SK-N-SH (cell line): ENCODE measurements at regions not wholly inside any gene's neighbourhood (a gene's known extent, or its start where the extent isn't known, plus 50 kb on each side); places are given as distances from the start of the nearest gene placed in this dataset.

Source experiments
- CTCF ChIA-PET: fragments of 300-600, 350-600 bp; formaldehyde crosslinking; extraction: SDS; loops from one replicate; lab custom pipeline; 2021; lab: Yijun Ruan, JAX
- POLR2A ChIA-PET: fragments of 350-600 bp; sonication (Branson Sonifier 250); formaldehyde crosslinking; extraction: SDS; loops from one replicate; lab custom pipeline; 2020; ENCODE audit warnings: antibody characterized with exemption, inconsistent platforms; lab: Yijun Ruan, JAX
- DNase-seq: peaks from one replicate; pipeline ENCODE4 v3.0.0; 2012
- H2AFZ ChIP-seq: fragments of 200-600 bp; sonication (generic); 2 replicates; pipeline ENCODE4 v1.8.1; 2016; ENCODE audit warnings: antibody characterized with exemption, mild to moderate bottlenecking, low read depth
- H3F3A ChIP-seq: fragments of 200-600 bp; sonication (generic); replicated peaks from 2 replicates; pipeline ENCODE3; 2016; ENCODE audit warnings: antibody characterized with exemption, mild to moderate bottlenecking; ENCODE audit not compliant: insufficient read depth
- H3K27ac ChIP-seq, 2 experiments: fragments of 200-500 bp in 1 of 2; fragments of 200-600 bp in 1 of 2; sonication (Bioruptor generic) in 1 of 2; sonication (generic), shearing (Covaris generic) in 1 of 2; 2 replicates each; pipeline versions ENCODE4 v1.5.1 to v1.6.1; 2014 to 2016; ENCODE audit warnings: low read depth in 2 of 2, inconsistent platforms in 1 of 2, low read length in 1 of 2, mild to moderate bottlenecking in 1 of 2, mixed read lengths in 1 of 2
- H3K27me3 ChIP-seq: fragments of 200-600 bp; sonication (generic), shearing (Covaris generic); 2 replicates; pipeline ENCODE4 v1.6.1; 2016; ENCODE audit warnings: mixed run types; ENCODE audit not compliant: insufficient read depth
- H3K36me3 ChIP-seq, 2 experiments: fragments of 200-500 bp in 1 of 2; fragments of 200-600 bp in 1 of 2; sonication (Bioruptor generic) in 1 of 2; sonication (generic) in 1 of 2; replicated peaks in 1 of 2; 2 replicates each; pipeline versions ENCODE3 to v1.5.1; 2014 to 2016; ENCODE audit warnings: low read length in 1 of 2, mild to moderate bottlenecking in 1 of 2; ENCODE audit not compliant: insufficient read depth in 2 of 2, control insufficient read depth in 1 of 2
- H3K4me1 ChIP-seq, 2 experiments: fragments of 200-500 bp in 1 of 2; fragments of 200-600 bp in 1 of 2; sonication (Bioruptor generic) in 1 of 2; sonication (generic), shearing (Covaris generic) in 1 of 2; 2 replicates each; pipeline versions ENCODE4 v1.5.1 to v1.6.1; 2014 to 2016; ENCODE audit warnings: low read depth in 1 of 2, low read length in 1 of 2, mixed run types in 1 of 2; ENCODE audit not compliant: insufficient read depth in 2 of 2, control insufficient read depth in 1 of 2
- H3K4me2 ChIP-seq: fragments of 200-600 bp; sonication (generic), shearing (Covaris generic); 2 replicates; pipeline ENCODE4 v1.6.1; 2017; ENCODE audit warnings: mixed run types
- H3K4me3 ChIP-seq, 2 experiments: fragments of 200-500 bp in 1 of 2; fragments of 200-600 bp in 1 of 2; sonication (Bioruptor generic) in 1 of 2; sonication (generic), shearing (Covaris generic) in 1 of 2; 2 replicates each; pipeline versions ENCODE4 v1.5.1 to v1.8.1; 2014 to 2016; ENCODE audit warnings: low read depth in 2 of 2, inconsistent platforms in 1 of 2, low read length in 1 of 2, mild to moderate bottlenecking in 1 of 2, mixed read lengths in 1 of 2, moderate library complexity in 1 of 2
- H3K79me2 ChIP-seq: fragments of 200-600 bp; sonication (generic); 2 replicates; pipeline ENCODE4 v1.8.1; 2017; ENCODE audit warnings: mild to moderate bottlenecking; ENCODE audit not compliant: insufficient read depth
- H3K9ac ChIP-seq: fragments of 200-600 bp; sonication (generic); 2 replicates; pipeline ENCODE4 v1.6.1; 2017; ENCODE audit warnings: mixed run types
- H3K9me2 ChIP-seq: fragments of 200-600 bp; sonication (generic); 2 replicates; pipeline ENCODE4 v1.6.1; 2017; ENCODE audit warnings: mixed run types
- H3K9me3 ChIP-seq: fragments of 200-600 bp; sonication (generic); 2 replicates; pipeline ENCODE4 v1.6.1; 2017; ENCODE audit warnings: mixed run types, mild to moderate bottlenecking, moderate library complexity
- H4K20me1 ChIP-seq: fragments of 200-600 bp; sonication (generic); 2 replicates; pipeline ENCODE4 v1.6.1; 2017; ENCODE audit warnings: mild to moderate bottlenecking, mixed run types; ENCODE audit not compliant: insufficient read depth
- CHD2 ChIP-seq: fragments of 150-350 bp; IDR thresholded peaks from 2 replicates; pipeline ENCODE4 v1.6.1; 2018; ENCODE audit warnings: low read length; ENCODE audit not compliant: partially characterized antibody
- EZH2phosphoT487 ChIP-seq: fragments of 200-600 bp; sonication (generic); IDR thresholded peaks from 2 replicates; pipeline ENCODE4 v1.6.1; 2017; ENCODE audit warnings: low read depth, mixed run types, mild to moderate bottlenecking, antibody characterized with exemption, moderate library complexity, borderline replicate concordance
- FOXJ3 ChIP-seq: sonication (generic); formaldehyde crosslinking; IDR thresholded peaks from 2 replicates; pipeline ENCODE4 v1.5.1; 2020; ENCODE audit warnings: mild to moderate bottlenecking, missing genetic modification reagents
- GABPA ChIP-seq: IDR thresholded peaks from 2 replicates; pipeline ENCODE4 v1.4.0; 2012; ENCODE audit warnings: low read depth, mild to moderate bottlenecking
- GATA2 ChIP-seq: sonication (generic); formaldehyde crosslinking; IDR thresholded peaks from 2 replicates; pipeline ENCODE4 v1.5.0; 2020; ENCODE audit warnings: mild to moderate bottlenecking, missing genetic modification reagents
- JUND ChIP-seq: IDR thresholded peaks from 2 replicates; pipeline ENCODE4 v1.4.0; 2012
- MEF2A ChIP-seq: IDR thresholded peaks from 2 replicates; pipeline ENCODE4 v1.4.0; 2012; ENCODE audit warnings: low read depth, borderline replicate concordance
- MXI1 ChIP-seq: IDR thresholded peaks from 2 replicates; pipeline ENCODE4 v1.6.1; 2012; ENCODE audit warnings: mild to moderate bottlenecking, low read depth, low read length, improper control_type of control experiment
- NFIC ChIP-seq: IDR thresholded peaks from 2 replicates; pipeline ENCODE4 v1.4.0; 2012; ENCODE audit warnings: borderline replicate concordance
- POLR2AphosphoS5 ChIP-seq: IDR thresholded peaks from 2 replicates; pipeline ENCODE4 v1.6.1; 2012; ENCODE audit warnings: low read depth, low read length
- SIN3A ChIP-seq: IDR thresholded peaks from 2 replicates; pipeline ENCODE4 v1.6.1; 2012; ENCODE audit warnings: low read depth, mild to moderate bottlenecking, low read length, moderate library complexity, borderline replicate concordance
- SMC3 ChIP-seq: IDR thresholded peaks from 2 replicates; pipeline ENCODE4 v1.6.1; 2012; ENCODE audit warnings: low read depth, low read length, improper control_type of control experiment
- TCF12 ChIP-seq: IDR thresholded peaks from 2 replicates; pipeline ENCODE4 v1.4.0; 2012
- TEAD4 ChIP-seq: IDR thresholded peaks from 2 replicates; pipeline ENCODE4 v1.4.0; 2012; ENCODE audit warnings: mild to moderate bottlenecking, borderline replicate concordance; ENCODE audit not compliant: insufficient read depth
- YY1 ChIP-seq: IDR thresholded peaks from 2 replicates; pipeline ENCODE4 v1.4.0; 2012; ENCODE audit warnings: low read depth, mild to moderate bottlenecking
- WGBS: methylation state at CpG from one replicate; pipeline ENCODE4 v1.1.6; 2017; ENCODE audit warnings: low lambda C conversion rate; 5-methylcytosine and 5-hydroxymethylcytosine counted together
- TF ChIP-seq, protein P1 (sequence below): fragments of 150-350 bp; IDR thresholded peaks from 2 replicates; pipeline ENCODE4 v1.6.1; 2016; ENCODE audit warnings: mild to moderate bottlenecking, low read depth, low read length
- TF ChIP-seq, protein P2 (sequence below): IDR thresholded peaks from 2 replicates; pipeline ENCODE4; 2012
- TF ChIP-seq, protein P3 (sequence below): fragments of 150-350 bp; IDR thresholded peaks from 2 replicates; pipeline ENCODE4 v1.6.1; 2017; ENCODE audit warnings: antibody characterized with exemption, low read length, low read depth, borderline replicate concordance

DNA sequence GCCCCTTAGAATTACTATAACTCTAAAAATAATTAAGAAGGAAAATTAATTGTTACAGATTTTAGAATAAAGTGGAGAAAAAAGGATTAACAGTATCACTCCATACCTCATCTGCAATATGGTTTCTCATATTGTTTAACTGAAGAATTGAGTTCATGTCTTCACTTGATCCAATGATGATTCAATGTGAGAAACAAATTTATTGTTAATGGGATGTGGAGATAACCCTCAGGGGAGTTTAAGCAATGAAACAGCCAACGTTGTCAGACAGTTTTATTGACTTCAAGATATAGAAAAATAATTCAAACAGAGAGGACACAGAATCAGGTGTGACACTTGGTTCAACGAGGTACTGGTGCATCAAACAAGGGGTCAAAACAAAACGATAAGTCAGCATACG lies 665.2 kb upstream of the ACO1 start:
- WGBS = 42% methylated on average over 4 of the region's 4 CpGs

DNA sequence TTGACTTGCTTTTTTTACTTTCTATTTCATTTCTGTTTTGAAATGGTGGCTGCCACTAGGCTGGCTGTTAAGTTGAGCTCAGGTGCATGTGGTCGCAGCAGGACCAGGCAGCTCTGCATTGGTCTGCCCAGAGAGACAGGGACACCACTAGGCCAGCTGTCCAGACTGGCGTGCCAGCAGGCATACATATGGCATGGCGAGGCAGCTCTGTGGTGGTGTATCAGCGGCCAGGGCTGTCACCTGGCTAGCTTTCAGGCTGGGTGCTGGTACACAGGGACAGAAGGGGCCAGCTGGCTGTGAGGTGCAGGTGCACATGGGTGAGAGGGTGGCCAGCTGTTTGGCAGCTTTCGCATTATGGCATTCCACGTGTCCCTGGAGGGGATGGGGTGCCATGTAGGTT lies 654.0 kb upstream of the ACO1 start:
- H3K79me2 ChIP-seq = no peaks in the 10 kb centered on the region
- ChIA-PET CTCF (interaction anchor here (0.6 to 0.7 kb wide), 2 partner anchors 65 to 1032 kb away, joined by 3 read pairs; no protein-coding TSS in a partner anchor), POLR2A (no interaction called here)
- TF ChIP-seq SIN3A (no peak), MEF2A (no peak), YY1 (no peak), GATA2 (no peak), SMC3 (no peak), FOXJ3 (CRISPR knock-in tag) (no peak), NFIC (no peak), CHD2 (no peak), GABPA (no peak)
- TF ChIP-seq, protein P1, sequence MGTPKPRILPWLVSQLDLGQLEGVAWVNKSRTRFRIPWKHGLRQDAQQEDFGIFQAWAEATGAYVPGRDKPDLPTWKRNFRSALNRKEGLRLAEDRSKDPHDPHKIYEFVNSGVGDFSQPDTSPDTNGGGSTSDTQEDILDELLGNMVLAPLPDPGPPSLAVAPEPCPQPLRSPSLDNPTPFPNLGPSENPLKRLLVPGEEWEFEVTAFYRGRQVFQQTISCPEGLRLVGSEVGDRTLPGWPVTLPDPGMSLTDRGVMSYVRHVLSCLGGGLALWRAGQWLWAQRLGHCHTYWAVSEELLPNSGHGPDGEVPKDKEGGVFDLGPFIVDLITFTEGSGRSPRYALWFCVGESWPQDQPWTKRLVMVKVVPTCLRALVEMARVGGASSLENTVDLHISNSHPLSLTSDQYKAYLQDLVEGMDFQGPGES = no peak
- TF ChIP-seq, protein P2, sequence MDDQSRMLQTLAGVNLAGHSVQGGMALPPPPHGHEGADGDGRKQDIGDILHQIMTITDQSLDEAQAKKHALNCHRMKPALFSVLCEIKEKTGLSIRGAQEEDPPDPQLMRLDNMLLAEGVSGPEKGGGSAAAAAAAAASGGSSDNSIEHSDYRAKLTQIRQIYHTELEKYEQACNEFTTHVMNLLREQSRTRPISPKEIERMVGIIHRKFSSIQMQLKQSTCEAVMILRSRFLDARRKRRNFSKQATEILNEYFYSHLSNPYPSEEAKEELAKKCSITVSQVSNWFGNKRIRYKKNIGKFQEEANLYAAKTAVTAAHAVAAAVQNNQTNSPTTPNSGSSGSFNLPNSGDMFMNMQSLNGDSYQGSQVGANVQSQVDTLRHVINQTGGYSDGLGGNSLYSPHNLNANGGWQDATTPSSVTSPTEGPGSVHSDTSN = no peak
- no peak overlapping the region for H3K4me2 ChIP-seq
- no peak overlapping the region for H3K27ac ChIP-seq
- H3K36me3 ChIP-seq = no peaks in the 10 kb centered on the region
- no peaks in the 10 kb centered on the region; the same call in 1 of the 2 replicates for H3K9me3 ChIP-seq
- H3K4me3 ChIP-seq = no peak overlapping the region
- H3K4me1 ChIP-seq = no peaks in the 10 kb centered on the region
- 48% methylated on average over 6 of the region's 6 CpGs for WGBS
- H3K9ac ChIP-seq = no peak overlapping the region
- no peaks in the 10 kb centered on the region for H4K20me1 ChIP-seq
- DNase-seq = no peak
- H2AFZ ChIP-seq = no peak overlapping the region
- H3F3A ChIP-seq = no peaks in the 10 kb centered on the region
- H3K9me2 ChIP-seq = no peaks in the 10 kb centered on the region
- H3K27me3 ChIP-seq = no peaks in the 10 kb centered on the region

More for the DNA sequence above, 665.2 kb upstream of the ACO1 start:
- Histone ChIP-seq H3K27me3 (no peaks in the 10 kb centered on the region), H3K4me1 (no peaks in the 10 kb centered on the region), H3F3A (no peaks in the 10 kb centered on the region), H4K20me1 (no peaks in the 10 kb centered on the region), H3K27ac (no peak overlapping the region), H3K4me2 (no peak overlapping the region), H2AFZ (no peak overlapping the region), H3K9me2 (no peaks in the 10 kb centered on the region), H3K4me3 (no peak overlapping the region), H3K79me2 (no peaks in the 10 kb centered on the region), H3K36me3 (no peaks in the 10 kb centered on the region), H3K9me3 (no peaks in the 10 kb centered on the region), H3K9ac (no peak overlapping the region)
- TF ChIP-seq, protein P3, sequence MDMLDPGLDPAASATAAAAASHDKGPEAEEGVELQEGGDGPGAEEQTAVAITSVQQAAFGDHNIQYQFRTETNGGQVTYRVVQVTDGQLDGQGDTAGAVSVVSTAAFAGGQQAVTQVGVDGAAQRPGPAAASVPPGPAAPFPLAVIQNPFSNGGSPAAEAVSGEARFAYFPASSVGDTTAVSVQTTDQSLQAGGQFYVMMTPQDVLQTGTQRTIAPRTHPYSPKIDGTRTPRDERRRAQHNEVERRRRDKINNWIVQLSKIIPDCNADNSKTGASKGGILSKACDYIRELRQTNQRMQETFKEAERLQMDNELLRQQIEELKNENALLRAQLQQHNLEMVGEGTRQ = no peak
- no peak for TF ChIP-seq FOXJ3 (CRISPR knock-in tag)
- TF ChIP-seq MXI1 = no peak
- TF ChIP-seq NFIC = no peak
- no peak for TF ChIP-seq TCF12
- no peak for TF ChIP-seq TEAD4
- TF ChIP-seq POLR2AphosphoS5 = no peak
- TF ChIP-seq JUND = no peak
- TF ChIP-seq EZH2phosphoT487 = no peak
- no peak for DNase-seq
- ChIA-PET CTCF (no interaction called here), POLR2A (no interaction called here)
